Globus pallidus (tissue), 1 donor: ENCODE measurements at regions not wholly inside any gene's neighbourhood (a gene's known extent, or its start where the extent isn't known, plus 50 kb on each side); places are given as distances from the start of the nearest gene placed in this dataset.

ENCODE experiments used
- DNase-seq: peaks from one replicate; pipeline ENCODE4 v3.0.0-alpha.2; 2015; ENCODE audit warnings: low spot score

DNA sequence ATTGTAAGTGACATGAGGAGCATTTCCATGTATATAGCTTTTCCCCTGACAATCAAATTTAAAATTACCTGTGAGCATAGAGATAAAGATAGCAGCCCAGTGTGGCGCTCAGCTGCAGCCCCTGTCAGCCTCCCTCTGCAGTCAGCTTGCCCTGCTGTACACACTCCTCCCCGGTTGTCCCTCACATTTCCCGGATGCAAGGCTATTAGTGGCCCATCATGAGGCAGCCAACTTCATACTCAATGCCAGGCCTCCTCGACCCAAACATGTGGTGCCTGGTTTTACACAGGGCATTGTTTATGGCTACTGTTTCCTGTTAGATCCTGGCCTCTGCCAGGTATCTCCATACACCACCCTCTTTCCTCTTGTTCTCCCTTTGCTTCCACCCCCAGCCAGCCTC, 116.1 kb upstream of the SH3BP4 start:
- DNase-seq: no peak

DNA sequence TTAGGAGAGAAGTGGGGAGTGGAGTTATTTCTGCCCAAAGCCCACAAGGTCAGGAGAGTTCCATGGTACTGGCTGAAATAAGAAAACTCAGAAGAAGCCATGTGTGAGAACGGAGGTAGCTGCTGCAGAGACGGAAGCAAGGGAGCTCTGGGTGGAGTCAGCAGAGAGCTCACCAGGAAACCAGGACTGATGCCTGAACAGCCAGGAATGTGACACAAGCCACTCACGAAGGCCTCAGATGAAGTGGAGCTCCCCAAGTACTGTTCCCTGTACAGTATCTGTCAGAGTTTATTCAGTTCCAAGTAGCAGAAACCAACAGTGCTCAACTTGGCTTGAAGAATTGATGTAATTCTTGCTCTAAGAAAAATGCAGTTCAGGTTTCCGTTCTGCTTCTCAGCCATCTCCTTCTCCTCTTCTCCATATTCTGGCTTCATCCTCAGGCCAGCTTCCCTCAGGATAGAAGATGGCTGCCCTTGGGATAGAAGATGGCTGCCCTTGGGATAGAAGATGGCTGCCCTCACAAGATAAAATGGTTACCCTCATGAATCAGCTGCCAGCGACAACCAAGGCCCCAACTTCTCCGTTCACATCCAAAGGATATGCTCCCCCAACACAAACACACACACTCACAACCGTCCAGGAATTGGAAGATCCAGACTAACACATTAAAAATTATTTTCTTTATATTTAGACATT, 117.4 kb upstream of the SH3BP4 start:
- DNase-seq: no peak

DNA sequence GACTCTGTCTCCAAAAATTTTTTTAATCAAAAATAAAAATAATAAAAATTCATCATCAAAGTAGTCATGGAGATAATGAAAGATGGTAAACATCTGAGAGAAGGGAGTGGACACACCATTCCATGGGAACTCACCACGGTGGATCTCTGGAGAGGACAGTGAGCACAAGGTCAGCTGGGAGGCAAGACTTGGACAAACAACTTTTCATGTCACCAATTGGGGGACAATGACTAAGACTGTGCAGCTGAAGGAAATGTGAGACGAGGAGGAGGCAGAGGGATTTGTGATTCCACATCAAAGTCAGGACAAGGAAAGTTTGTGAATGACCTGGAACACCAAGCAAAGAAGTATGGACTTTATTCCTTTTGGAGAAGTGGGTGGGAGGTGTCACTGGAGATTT, 121.0 kb upstream of the SH3BP4 start:
- DNase-seq: no peak

GRCh38 chr2:234829074-234829455, 122.8 kb upstream of the SH3BP4 start:
- DNase-seq: no peak

DNA sequence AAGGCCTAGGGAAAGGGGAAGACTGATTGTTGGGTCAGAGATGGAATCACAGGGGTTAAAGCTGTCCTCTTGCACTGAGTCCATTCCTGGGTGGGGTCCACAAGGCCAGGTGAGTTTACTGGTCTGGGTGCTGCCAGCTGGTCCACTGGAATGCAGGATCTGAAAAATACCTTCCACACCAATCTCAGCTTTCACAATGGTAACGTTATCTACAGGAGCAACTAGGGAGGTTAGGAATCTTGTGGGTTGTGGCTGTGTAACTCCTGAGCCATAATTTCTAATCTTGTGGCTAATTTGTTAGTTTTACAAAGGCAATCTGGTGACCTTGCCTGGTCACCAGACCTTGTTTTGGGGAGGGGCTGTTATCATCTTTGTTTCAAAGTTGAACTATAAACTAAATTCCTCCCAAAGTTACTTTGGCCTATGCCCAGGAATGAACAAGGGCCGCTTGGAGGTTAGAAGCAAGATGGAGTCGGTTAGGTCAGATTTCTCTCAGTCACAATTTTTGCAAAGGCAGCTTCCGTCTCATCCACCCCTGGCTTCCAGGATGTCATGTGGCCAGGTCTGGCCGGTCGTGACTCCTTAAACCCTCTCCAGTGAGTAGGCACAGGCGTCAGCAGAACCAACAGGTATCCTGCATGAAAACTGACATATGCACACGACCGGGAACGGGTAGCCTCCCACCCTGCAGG, 123.3 kb upstream of the SH3BP4 start:
- no peak for DNase-seq

GRCh38 chr2:234827096-234827860, 124.5 kb upstream of the SH3BP4 start:
- no peak for DNase-seq

DNA sequence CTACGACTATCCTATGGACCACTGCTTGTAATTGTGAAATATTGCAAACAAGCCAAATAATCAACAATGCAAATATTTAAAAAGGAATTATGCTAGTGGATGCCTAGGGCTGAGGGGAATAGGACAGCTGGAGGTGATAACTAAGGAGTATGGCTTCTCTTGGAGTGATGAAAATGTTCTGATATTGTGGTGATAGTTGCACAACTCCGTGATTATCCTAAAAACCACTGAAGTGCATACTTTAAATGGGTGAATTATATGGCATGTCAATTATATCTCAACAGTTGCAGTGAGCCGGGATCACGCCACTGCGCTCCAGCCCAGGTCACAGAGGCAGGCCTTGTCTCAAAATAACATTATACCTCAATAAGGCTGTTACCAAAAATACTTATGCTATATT, 125.1 kb upstream of the SH3BP4 start:
- DNase-seq: no peak

GRCh38 chr2:234825616-234826015, 126.2 kb upstream of the SH3BP4 start:
- DNase-seq: no peak

GRCh38 chr2:234823877-234824376, 127.9 kb upstream of the SH3BP4 start:
- no peak for DNase-seq

DNA sequence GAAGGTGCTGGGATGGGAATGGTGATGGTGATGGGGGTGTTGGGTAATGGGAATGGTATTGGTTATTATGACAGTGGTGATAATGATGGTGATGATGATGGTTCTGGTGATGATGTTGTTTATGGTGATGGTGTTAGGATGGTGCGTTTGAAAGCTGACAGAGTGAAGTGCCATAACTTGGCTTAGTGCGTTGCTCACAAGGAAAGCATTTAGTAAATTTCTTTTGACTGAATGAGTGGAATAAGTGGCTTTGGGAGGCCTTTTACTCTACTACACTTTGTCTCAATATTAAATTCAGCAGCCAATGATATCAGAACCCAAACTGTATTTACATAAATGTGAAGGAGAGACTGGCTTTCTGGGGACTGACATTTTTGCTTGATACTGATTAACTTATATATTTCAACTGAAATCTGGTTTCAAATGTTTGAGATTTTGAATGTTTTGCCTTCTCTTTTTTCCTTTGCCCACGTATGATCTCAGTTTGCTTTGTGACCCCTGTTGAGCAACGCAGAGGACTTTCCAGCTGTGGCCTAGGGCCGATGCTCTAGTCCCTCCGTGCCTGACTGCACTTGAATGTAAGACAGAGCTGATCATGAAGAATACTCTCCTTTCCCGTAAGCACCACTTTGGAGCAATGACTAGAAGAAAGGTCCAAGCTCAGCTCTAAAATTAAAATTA, 128.5 kb upstream of the SH3BP4 start:
- no peak for DNase-seq

DNA sequence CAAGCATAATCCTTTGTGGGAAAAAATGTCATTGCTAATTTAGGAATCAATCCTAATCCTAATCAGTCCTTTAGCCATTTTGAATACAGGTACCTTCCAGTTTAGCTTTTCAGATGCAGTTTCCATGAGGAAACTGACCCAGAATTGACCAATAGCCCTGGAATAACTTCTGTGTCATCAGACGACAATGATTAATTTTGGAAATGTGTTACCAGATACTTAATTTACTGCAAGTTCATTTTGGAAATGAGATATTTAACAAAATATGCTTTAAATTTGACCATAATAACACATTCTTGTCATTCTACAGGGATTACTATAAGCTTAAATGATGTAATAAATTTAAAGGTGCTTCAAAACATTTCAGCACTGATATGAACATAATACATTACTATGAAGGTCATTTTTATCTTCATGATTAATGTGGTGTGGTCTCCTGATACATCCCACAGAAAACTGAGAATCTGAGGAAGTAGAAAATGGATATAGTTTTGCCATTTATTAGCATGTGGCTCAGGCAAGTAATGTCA, 129.8 kb upstream of the SH3BP4 start:
- DNase-seq: no peak

DNA sequence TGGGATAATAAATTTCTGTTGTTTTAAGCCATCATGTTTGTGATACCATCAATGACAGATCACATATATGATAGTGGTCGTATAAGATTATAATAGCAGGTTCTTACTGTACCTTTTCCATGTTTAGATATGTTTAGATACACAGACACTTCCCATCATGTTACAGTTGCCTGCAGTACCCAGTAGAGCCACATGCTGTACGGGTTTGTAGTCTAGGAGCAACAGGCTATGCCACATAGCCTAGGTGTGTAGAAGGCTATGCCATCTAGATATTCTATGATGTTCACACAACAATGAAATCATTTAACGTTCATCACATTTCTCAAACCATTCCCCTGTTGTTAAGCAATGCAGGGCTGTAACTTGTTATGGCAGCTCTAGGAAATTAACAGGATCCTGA, 132.9 kb upstream of the SH3BP4 start:
- no peak for DNase-seq

DNA sequence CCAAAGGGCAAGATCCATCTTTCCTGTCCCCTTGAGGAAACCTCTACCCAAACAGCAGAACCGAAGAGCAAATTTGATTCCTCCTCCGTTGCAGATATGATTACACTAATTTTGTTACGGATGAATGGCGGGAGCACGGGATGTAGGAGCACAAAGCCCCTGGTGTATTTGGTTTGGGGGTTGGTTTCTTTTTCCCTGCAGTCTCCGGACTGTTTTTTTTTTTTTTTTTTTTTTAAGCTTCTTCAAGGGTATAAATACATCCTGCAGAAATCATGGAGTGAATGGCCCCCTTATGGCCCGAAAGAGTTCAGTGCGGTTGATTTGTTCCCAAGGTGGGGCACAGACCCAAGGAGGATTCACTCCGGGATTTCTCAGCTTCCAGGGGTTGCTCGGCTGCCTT, 135.3 kb upstream of the SH3BP4 start:
- no peak for DNase-seq

DNA sequence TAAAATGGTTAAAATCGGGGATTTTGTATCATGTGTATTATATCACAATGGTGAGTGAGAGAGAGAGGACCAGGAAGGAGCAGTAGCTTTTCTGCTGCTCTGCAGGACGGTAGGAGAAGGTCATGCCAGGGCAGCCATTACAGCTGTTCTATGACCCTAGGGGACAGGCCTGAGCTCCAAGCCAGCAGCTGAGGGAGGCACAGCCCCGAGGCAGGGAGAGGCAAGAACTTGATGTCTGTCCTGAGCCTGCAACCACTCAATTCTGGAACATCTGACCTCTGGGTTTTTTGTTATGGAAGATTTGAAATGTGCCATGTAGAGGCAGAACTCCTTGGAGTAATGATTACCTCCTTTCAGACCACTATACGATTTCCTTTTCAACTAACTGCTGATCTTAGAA, 135.8 kb upstream of the SH3BP4 start:
- no peak for DNase-seq

GRCh38 chr2:234814374-234814773, 137.4 kb upstream of the SH3BP4 start:
- DNase-seq: no peak

- no peak for DNase-seq
Observed at GRCh38 chr2:234812851-234813250, 139.0 kb upstream of the SH3BP4 start.

DNA sequence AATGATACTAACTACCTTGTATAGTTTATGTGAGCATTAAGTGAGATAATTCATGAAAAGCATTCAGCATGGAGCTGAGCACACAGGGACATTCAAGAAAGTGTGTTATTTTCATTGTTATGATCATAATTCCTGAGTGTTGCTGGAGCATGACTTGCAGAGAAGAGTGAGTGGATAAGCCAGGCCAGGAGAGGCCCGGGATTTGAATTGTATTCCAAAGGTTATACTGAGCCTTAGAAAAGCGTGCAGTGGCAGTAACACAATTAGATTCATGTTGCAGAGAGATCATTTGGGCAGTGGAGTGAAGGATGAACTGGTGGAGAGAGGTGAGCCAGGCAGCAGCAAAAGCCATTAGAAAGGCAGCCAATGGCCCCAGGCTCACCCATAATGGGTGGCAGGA, 142.9 kb upstream of the SH3BP4 start:
- no peak for DNase-seq

GRCh38 chr2:234806818-234807217, 145.0 kb upstream of the SH3BP4 start:
- no peak for DNase-seq

GRCh38 chr2:234805836-234806235, 146.0 kb upstream of the SH3BP4 start:
- no peak for DNase-seq

- no peak for DNase-seq
Observed at GRCh38 chr2:234804704-234805103, 147.1 kb upstream of the SH3BP4 start.

- no peak for DNase-seq
Observed at GRCh38 chr2:234802845-234803171, 149.0 kb upstream of the SH3BP4 start.
